ENCODE measurements at regions not wholly inside any gene's neighbourhood (a gene's known extent, or its start where the extent isn't known, plus 50 kb on each side); places are given as distances from the start of the nearest gene placed in this dataset.

- Histone ChIP-seq H3K36me3 (no peaks in the 10 kb centered on the region), H3K27me3 (no peaks in the 10 kb centered on the region), H3K4me1 (no peaks in the 10 kb centered on the region), H3K27ac (no peak overlapping the region), H3K4me3 (no peak overlapping the region), H3K9me3 (no peaks in the 10 kb centered on the region)
- intact Hi-C loops (cut with DNase I) = no loop called here
- TF ChIP-seq POLR2A (IDR thresholded peaks at IDR 0.05) = no peak
- no peak for TF ChIP-seq CTCF (IDR thresholded peaks at IDR 0.05)
- WGBS, 2 donors = 52 to 75% methylated on average over 2 to 3 of the region's 3 CpGs
- no peak for DNase-seq
Measured at GRCh38 chr12:127663716-127664115, 603.3 kb upstream of the TMEM132C start.

DNA sequence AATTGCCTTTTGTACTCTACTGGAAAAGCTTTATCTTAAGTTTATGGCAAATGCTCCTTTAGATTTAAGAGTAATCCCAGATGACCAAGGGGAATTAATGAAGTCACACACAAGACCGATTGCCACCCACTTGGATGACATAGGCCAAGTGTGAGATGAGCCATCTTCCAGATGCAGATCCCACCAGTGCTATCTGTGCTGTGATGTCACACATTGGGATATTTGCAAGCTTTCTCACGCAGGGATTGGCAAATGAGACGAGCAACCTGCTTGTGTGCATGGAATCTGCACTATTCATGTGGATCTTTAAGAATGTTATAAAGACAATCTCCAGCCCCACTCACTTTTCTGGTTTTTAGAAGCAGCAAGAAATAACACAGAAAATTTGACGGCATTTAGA is 602.1 kb upstream of the TMEM132C start:
- no peak for DNase-seq
- intact Hi-C loops (cut with DNase I) = no loop called here
- no peak overlapping the region for H3K27ac ChIP-seq
- no peaks in the 10 kb centered on the region for H3K36me3 ChIP-seq
- 67 to 89% methylated on average over 3 to 4 of the region's 4 CpGs for WGBS, 2 donors
- H3K4me1 ChIP-seq = no peaks in the 10 kb centered on the region
- no peak for TF ChIP-seq POLR2A (IDR thresholded peaks at IDR 0.05)
- TF ChIP-seq CTCF (IDR thresholded peaks at IDR 0.05) = no peak
- no peaks in the 10 kb centered on the region for H3K27me3 ChIP-seq
- no peak overlapping the region for H3K4me3 ChIP-seq
- no peaks in the 10 kb centered on the region for H3K9me3 ChIP-seq

- no peak overlapping the region for H3K27ac ChIP-seq
- no peaks in the 10 kb centered on the region for H3K27me3 ChIP-seq
- 46 to 55% methylated on average over 3 of the region's 3 CpGs for WGBS, 2 donors
- intact Hi-C loops (cut with DNase I) = no loop called here
- no peak for DNase-seq
- no peak overlapping the region for H3K4me3 ChIP-seq
- H3K9me3 ChIP-seq = no peaks in the 10 kb centered on the region
- H3K4me1 ChIP-seq = no peaks in the 10 kb centered on the region
- no peaks in the 10 kb centered on the region for H3K36me3 ChIP-seq
- TF ChIP-seq POLR2A (IDR thresholded peaks at IDR 0.05) (no peak), CTCF (IDR thresholded peaks at IDR 0.05) (no peak)
Measured at GRCh38 chr12:127667131-127667685, 599.8 kb upstream of the TMEM132C start.

DNA sequence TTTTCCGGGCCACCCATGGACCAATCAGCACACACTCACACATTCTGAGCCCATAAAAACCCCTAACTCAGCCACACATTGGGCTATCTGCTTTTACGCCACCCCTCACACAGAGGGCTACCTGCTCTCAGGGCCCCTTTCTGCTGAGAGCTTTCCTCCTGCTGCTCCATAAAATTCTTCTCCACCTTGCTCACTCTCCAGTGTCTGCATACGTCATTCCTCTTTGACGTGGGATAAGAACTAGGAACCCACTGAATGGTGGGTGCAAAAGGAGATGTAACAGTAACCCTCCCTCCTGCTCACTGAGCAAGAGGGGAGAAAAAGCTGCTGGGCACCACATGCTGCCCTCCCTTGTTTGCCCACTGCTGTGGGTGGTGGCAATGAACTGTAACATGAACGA is 596.7 kb upstream of the TMEM132C start:
- Histone ChIP-seq H3K27me3 (no peaks in the 10 kb centered on the region), H3K4me3 (no peak overlapping the region), H3K36me3 (no peaks in the 10 kb centered on the region), H3K4me1 (no peaks in the 10 kb centered on the region), H3K27ac (no peak overlapping the region), H3K9me3 (no peaks in the 10 kb centered on the region)
- no peak for DNase-seq
- TF ChIP-seq POLR2A (IDR thresholded peaks at IDR 0.05) (no peak), CTCF (IDR thresholded peaks at IDR 0.05) (no peak)
- intact Hi-C loops (cut with DNase I) = no loop called here
- WGBS, 2 donors = 73 to 76% methylated on average over 5 of the region's 5 CpGs

- no peaks in the 10 kb centered on the region for H3K27me3 ChIP-seq
- TF ChIP-seq POLR2A (IDR thresholded peaks at IDR 0.05) = no peak
- no peak for TF ChIP-seq CTCF (IDR thresholded peaks at IDR 0.05)
- DNase-seq = no peak
- H3K4me1 ChIP-seq = no peaks in the 10 kb centered on the region
- no peak overlapping the region for H3K4me3 ChIP-seq
- no peak overlapping the region for H3K27ac ChIP-seq
- no peaks in the 10 kb centered on the region for H3K36me3 ChIP-seq
- 65 to 87% methylated on average over 2 to 3 of the region's 5 CpGs for WGBS, 2 donors
- no peaks in the 10 kb centered on the region for H3K9me3 ChIP-seq
- intact Hi-C loops (cut with DNase I) = no loop called here
Measured at GRCh38 chr12:127670796-127671195, 596.2 kb upstream of the TMEM132C start.
